Esophagus (tissue), 2 donors: ENCODE measurements at regions not wholly inside any gene's neighbourhood (a gene's known extent, or its start where the extent isn't known, plus 50 kb on each side); places are given as distances from the start of the nearest gene placed in this dataset.
"Not testable (repeated sequence)": the region's sequence is repeated elsewhere in the genome, so short reads cannot be mapped to it uniquely, and the experiment has no call there.

ENCODE experiments used
- H3K27ac ChIP-seq, 2 donors: one replicate each; pipeline ENCODE4 v1.5.1; 2013; ENCODE audit warnings: low read depth in 2 of 2, mild to moderate bottlenecking in 2 of 2, inconsistent platforms in 1 of 2, low read length in 1 of 2, moderate library complexity in 1 of 2
- H3K27me3 ChIP-seq, 2 donors: one replicate each; pipeline ENCODE4 v1.6.1; 2013; ENCODE audit warnings: low read length in 2 of 2, control low read depth in 1 of 2, mild to moderate bottlenecking in 1 of 2; ENCODE audit not compliant: insufficient read depth in 2 of 2, control insufficient read depth in 1 of 2
- H3K36me3 ChIP-seq, 2 donors: one replicate each; pipeline ENCODE4 v1.6.1; 2013; ENCODE audit warnings: low read length in 1 of 2; ENCODE audit not compliant: control insufficient read depth in 2 of 2, insufficient read depth in 2 of 2
- H3K4me1 ChIP-seq, 2 donors: one replicate each; pipeline ENCODE4 v1.6.1; 2013; ENCODE audit warnings: low read length in 1 of 2; ENCODE audit not compliant: control insufficient read depth in 2 of 2, insufficient read depth in 2 of 2
- H3K4me3 ChIP-seq, 2 donors: one replicate each; pipeline ENCODE4 v1.5.1; 2013; ENCODE audit warnings: low read length in 2 of 2, mild to moderate bottlenecking in 2 of 2, low read depth in 1 of 2, moderate library complexity in 1 of 2
- H3K9me3 ChIP-seq, 2 donors: one replicate each; pipeline ENCODE4 v1.6.1; 2013; ENCODE audit warnings: mild to moderate bottlenecking in 2 of 2, low read depth in 1 of 2, low read length in 1 of 2, moderate library complexity in 1 of 2; ENCODE audit not compliant: control insufficient read depth in 2 of 2, insufficient read depth in 1 of 2
- WGBS, 2 donors: extraction: QIAGEN DNeasy Blood & Tissue Kit; methylation state at CpG; one replicate each; pipeline ENCODE4 v1.1.7; 2013; 5-methylcytosine and 5-hydroxymethylcytosine counted together
- donor health status: healthy with polysubstance abuse.
- donor health status: Bipolar disorder and iron deficiency.

- Histone ChIP-seq H3K9me3 (peaks cover 0 to 4% of the 10 kb centered on the region in 2 donors), H3K27ac (no peak overlapping the region), H3K36me3 (no peaks in the 10 kb centered on the region), H3K27me3 (no peaks in the 10 kb centered on the region), H3K4me1 (peaks cover 0 to 3% of the 10 kb centered on the region in 2 donors), H3K4me3 (no peak overlapping the region)
- WGBS, 2 donors: 75 to 82% methylated on average over 9 of the region's 9 CpGs
Measured at GRCh38 chr9:113738496-113738892, 137.6 kb upstream of the ZNF618 start.

GRCh38 chr9:113738893-113739604 lies 137.1 kb upstream of the ZNF618 start:
- Histone ChIP-seq H3K27ac (no peak overlapping the region), H3K4me1 (peaks cover 0 to 3% of the 10 kb centered on the region in 2 donors), H3K36me3 (no peaks in the 10 kb centered on the region), H3K4me3 (no peak overlapping the region), H3K27me3 (no peaks in the 10 kb centered on the region), H3K9me3 (peaks cover 0 to 4% of the 10 kb centered on the region in 2 donors)
- WGBS, 2 donors: 78 to 81% methylated on average over 6 of the region's 6 CpGs

GRCh38 chr9:113739605-113740507 lies 136.3 kb upstream of the ZNF618 start:
- H3K27me3 ChIP-seq, H3K4me1 ChIP-seq, H3K4me3 ChIP-seq, H3K36me3 ChIP-seq, H3K27ac ChIP-seq, H3K9me3 ChIP-seq: not testable (repeated sequence)
- WGBS, 2 donors: 98 to 100% methylated on average over 2 of the region's 2 CpGs

- not testable (repeated sequence) for H3K4me3 ChIP-seq, H3K27ac ChIP-seq, H3K36me3 ChIP-seq, H3K27me3 ChIP-seq, H3K9me3 ChIP-seq, H3K4me1 ChIP-seq
- 22 to 33% methylated on average over 8 of the region's 8 CpGs for WGBS, 2 donors
Measured at GRCh38 chr9:113740508-113741500, 135.3 kb upstream of the ZNF618 start.

GRCh38 chr9:113741886-113742854 lies 133.9 kb upstream of the ZNF618 start:
- Histone ChIP-seq H3K4me1 (peaks cover 0 to 3% of the 10 kb centered on the region in 2 donors), H3K27me3 (no peaks in the 10 kb centered on the region), H3K9me3 (peaks cover 0 to 4% of the 10 kb centered on the region in 2 donors), H3K4me3 (no peak overlapping the region), H3K36me3 (no peaks in the 10 kb centered on the region), H3K27ac (no peak overlapping the region)
- WGBS, 2 donors: 75 to 78% methylated on average over 12 of the region's 12 CpGs

- peaks cover 0 to 3% of the 10 kb centered on the region in 2 donors for H3K4me1 ChIP-seq
- H3K36me3 ChIP-seq: no peaks in the 10 kb centered on the region
- H3K27ac ChIP-seq: no peak overlapping the region
- H3K9me3 ChIP-seq: peaks cover 0 to 4% of the 10 kb centered on the region in 2 donors
- no peaks in the 10 kb centered on the region for H3K27me3 ChIP-seq
- 80 to 83% methylated on average over 6 of the region's 6 CpGs for WGBS, 2 donors
- H3K4me3 ChIP-seq: no peak overlapping the region
Measured at GRCh38 chr9:113742878-113743277, 133.2 kb upstream of the ZNF618 start.

GRCh38 chr9:113746486-113746885 lies 129.6 kb upstream of the ZNF618 start:
- H3K4me1 ChIP-seq: no peaks in the 10 kb centered on the region
- 71 to 79% methylated on average over 4 of the region's 4 CpGs for WGBS, 2 donors
- no peak overlapping the region for H3K4me3 ChIP-seq
- H3K36me3 ChIP-seq: no peaks in the 10 kb centered on the region
- H3K9me3 ChIP-seq: peaks cover 0 to 4% of the 10 kb centered on the region in 2 donors
- peaks cover 0 to 2% of the 10 kb centered on the region in 2 donors for H3K27me3 ChIP-seq
- no peak overlapping the region for H3K27ac ChIP-seq

GRCh38 chr9:113748135-113748534 lies 128.0 kb upstream of the ZNF618 start:
- Histone ChIP-seq H3K4me3 (no peak overlapping the region), H3K9me3 (peaks cover 0 to 2% of the 10 kb centered on the region in 2 donors), H3K4me1 (no peaks in the 10 kb centered on the region), H3K27me3 (peaks cover 0 to 2% of the 10 kb centered on the region in 2 donors), H3K36me3 (no peaks in the 10 kb centered on the region), H3K27ac (no peak overlapping the region)
